Bronchial epithelial cell (primary cell): ENCODE measurements at regions not wholly inside any gene's neighbourhood (a gene's known extent, or its start where the extent isn't known, plus 50 kb on each side); places are given as distances from the start of the nearest gene placed in this dataset.

Source experiments
- DNase-seq: peaks from one replicate; pipeline ENCODE4 v3.0.0-alpha.2; 2010; ENCODE audit warnings: low read depth
- FAIRE-seq: peaks from 2 replicates; lab custom pipeline; 2011; peaks lifted over from hg19 to GRCh38; lab: Jason Lieb, UNC
- H3K27me3 ChIP-seq: 2 replicates; pipeline ENCODE4 v1.5.1; 2011; ENCODE audit warnings: low read length; ENCODE audit not compliant: control insufficient read depth, insufficient read depth
- H3K36me3 ChIP-seq: 2 replicates; pipeline ENCODE4 v1.5.1; 2011; ENCODE audit warnings: low read length; ENCODE audit not compliant: control insufficient read depth, insufficient read depth
- H3K4me3 ChIP-seq: 2 replicates; pipeline ENCODE4 v1.5.1; 2011; ENCODE audit warnings: mild to moderate bottlenecking, low read depth, low read length, control low read depth
- TF ChIP-seq, protein P1 (sequence below): IDR thresholded peaks from 2 replicates; pipeline ENCODE4 v1.5.1; 2011; ENCODE audit warnings: mild to moderate bottlenecking, moderate library complexity, low read length, control low read depth, inconsistent platforms; ENCODE audit not compliant: insufficient read depth, severe bottlenecking

DNA sequence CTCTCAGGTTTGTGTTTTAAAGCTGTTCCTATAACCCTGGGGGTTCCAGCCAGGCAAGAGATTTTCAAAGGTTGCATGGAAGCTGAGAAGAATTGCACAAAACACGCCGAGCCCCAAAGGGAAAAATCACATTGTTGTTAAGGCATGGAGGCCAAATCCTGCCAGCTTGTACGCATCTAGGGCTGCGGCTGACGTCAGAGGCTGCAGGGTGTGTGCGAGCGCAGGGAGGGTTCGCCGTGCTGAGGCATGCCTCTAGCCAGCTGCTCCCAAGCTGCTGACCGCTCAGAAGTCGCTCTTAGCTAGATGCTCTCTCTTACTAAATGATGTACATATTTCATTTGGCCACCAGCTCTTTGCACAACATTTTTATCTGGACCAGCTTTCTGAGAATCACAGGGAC is 191.8 kb downstream of the LPIN1 start:
- peak; percentile 80 for FAIRE-seq
- DNase-seq: peak; percentile 71

DNA sequence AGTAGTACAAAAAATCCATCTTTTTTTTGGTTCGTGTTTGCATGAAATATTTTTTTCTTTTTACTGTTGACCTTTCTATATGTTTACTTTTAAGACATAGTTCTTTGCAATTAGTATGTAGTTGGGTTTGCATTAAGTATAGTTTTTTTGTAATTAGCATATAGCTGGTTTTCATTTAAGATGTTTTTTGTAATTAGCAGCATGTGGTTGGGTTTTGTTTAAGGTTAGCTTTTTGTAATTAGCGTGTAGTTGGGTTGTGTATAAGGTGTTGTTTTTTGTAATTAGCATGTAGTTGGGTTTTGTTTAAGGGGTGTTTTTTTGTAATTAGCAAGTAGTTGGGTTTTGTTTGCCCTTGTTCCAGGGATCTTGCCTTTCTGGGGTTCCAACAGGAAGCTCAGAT is 193.1 kb downstream of the LPIN1 start:
- FAIRE-seq (no peak), DNase-seq (no peak)
- Histone ChIP-seq H3K36me3 (no peaks in the 10 kb centered on the region), H3K4me3 (no peak overlapping the region), H3K27me3 (no peaks in the 10 kb centered on the region)
- TF ChIP-seq, protein P1, sequence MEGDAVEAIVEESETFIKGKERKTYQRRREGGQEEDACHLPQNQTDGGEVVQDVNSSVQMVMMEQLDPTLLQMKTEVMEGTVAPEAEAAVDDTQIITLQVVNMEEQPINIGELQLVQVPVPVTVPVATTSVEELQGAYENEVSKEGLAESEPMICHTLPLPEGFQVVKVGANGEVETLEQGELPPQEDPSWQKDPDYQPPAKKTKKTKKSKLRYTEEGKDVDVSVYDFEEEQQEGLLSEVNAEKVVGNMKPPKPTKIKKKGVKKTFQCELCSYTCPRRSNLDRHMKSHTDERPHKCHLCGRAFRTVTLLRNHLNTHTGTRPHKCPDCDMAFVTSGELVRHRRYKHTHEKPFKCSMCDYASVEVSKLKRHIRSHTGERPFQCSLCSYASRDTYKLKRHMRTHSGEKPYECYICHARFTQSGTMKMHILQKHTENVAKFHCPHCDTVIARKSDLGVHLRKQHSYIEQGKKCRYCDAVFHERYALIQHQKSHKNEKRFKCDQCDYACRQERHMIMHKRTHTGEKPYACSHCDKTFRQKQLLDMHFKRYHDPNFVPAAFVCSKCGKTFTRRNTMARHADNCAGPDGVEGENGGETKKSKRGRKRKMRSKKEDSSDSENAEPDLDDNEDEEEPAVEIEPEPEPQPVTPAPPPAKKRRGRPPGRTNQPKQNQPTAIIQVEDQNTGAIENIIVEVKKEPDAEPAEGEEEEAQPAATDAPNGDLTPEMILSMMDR: no peak

More for the DNA sequence above, 191.8 kb downstream of the LPIN1 start:
- no peaks in the 10 kb centered on the region for H3K27me3 ChIP-seq
- TF ChIP-seq, protein P1: no peak
- no peak overlapping the region for H3K4me3 ChIP-seq
- H3K36me3 ChIP-seq: no peaks in the 10 kb centered on the region

DNA sequence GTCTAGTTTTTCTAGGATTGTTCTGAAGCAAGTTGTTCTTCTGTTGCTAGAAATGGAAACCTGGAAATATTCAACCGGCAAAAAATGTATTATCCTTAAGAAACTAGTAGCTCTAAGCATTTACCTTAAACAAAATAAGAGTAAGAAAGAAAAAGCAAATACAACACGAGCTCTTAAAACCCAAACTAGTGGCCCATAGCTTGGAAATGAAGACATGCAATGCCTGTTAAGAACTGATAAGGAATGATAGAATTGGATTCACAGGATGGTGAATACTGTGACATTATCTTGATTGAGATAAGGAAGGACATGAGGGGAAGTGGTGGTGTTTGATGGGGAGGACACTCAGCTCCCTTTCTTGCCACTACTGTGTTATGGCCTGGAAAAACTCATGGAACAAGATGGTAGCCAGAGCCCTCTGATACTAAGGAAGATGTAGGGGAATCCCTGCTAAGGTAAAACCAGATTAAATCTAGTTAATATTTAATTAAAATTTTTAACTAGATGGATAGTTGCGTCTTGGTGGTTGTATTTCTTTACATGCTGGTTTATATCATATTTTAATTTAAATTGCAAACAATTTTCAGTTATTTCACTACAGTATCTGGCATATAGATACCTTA is 193.8 kb downstream of the LPIN1 start:
- Histone ChIP-seq H3K4me3 (no peak overlapping the region), H3K27me3 (no peaks in the 10 kb centered on the region), H3K36me3 (no peaks in the 10 kb centered on the region)
- no peak for FAIRE-seq
- TF ChIP-seq, protein P1: no peak
- DNase-seq: no peak

- Histone ChIP-seq H3K4me3 (no peak overlapping the region), H3K27me3 (no peaks in the 10 kb centered on the region), H3K36me3 (no peaks in the 10 kb centered on the region)
- FAIRE-seq: no peak
- no peak for DNase-seq
- TF ChIP-seq, protein P1: no peak
These were observed 194.4 kb downstream of the LPIN1 start for GRCh38 chr2:11940799-11941198.

GRCh38 chr2:11941201-11942177 is 195.1 kb downstream of the LPIN1 start:
- TF ChIP-seq, protein P1: no peak
- peak; percentile 82 for FAIRE-seq
- Histone ChIP-seq H3K27me3 (no peaks in the 10 kb centered on the region), H3K4me3 (no peak overlapping the region), H3K36me3 (no peaks in the 10 kb centered on the region)
- DNase-seq: no peak
